Aorta (tissue), 5 donors: ENCODE measurements at regions not wholly inside any gene's neighbourhood (a gene's known extent, or its start where the extent isn't known, plus 50 kb on each side); places are given as distances from the start of the nearest gene placed in this dataset.

Experiments used
- ATAC-seq: fragments of 200-7000 bp; cut with Tn5 transposase; one replicate; pipeline ENCODE4 v1.9.1; 2022; ENCODE audit warnings: moderate library complexity; ENCODE audit not compliant: low FRiP score
- DNase-seq, 2 donors: peaks; one replicate each; pipeline ENCODE4 v3.0.0-alpha.2; 2020
- H3K27ac ChIP-seq, 2 donors: one replicate each; pipeline ENCODE4 v1.5.1; 2013; ENCODE audit warnings: low read length in 2 of 2, mild to moderate bottlenecking in 2 of 2, moderate library complexity in 2 of 2, control low read depth in 1 of 2, inconsistent platforms in 1 of 2, low read depth in 1 of 2
- H3K27me3 ChIP-seq, 2 donors: one replicate each; pipeline ENCODE4 v1.6.1; 2013; ENCODE audit warnings: control low read depth in 1 of 2, low read length in 1 of 2, mild to moderate bottlenecking in 1 of 2, moderate library complexity in 1 of 2; ENCODE audit not compliant: insufficient read depth in 2 of 2, control insufficient read depth in 1 of 2
- H3K36me3 ChIP-seq, 2 donors: one replicate each; pipeline ENCODE4 v1.6.1; 2013; ENCODE audit warnings: control low read depth in 1 of 2, low read length in 1 of 2, mild to moderate bottlenecking in 1 of 2; ENCODE audit not compliant: insufficient read depth in 2 of 2, control insufficient read depth in 1 of 2
- H3K4me1 ChIP-seq, 2 donors: one replicate each; pipeline ENCODE4 v1.6.1; 2013; ENCODE audit warnings: low read length in 2 of 2, control low read depth in 1 of 2, mild to moderate bottlenecking in 1 of 2, moderate library complexity in 1 of 2; ENCODE audit not compliant: insufficient read depth in 2 of 2, control insufficient read depth in 1 of 2
- H3K4me3 ChIP-seq, 2 donors: one replicate each; pipeline ENCODE4 v1.5.1; 2013; ENCODE audit warnings: low read length in 2 of 2, control low read depth in 1 of 2, mild to moderate bottlenecking in 1 of 2
- H3K9me3 ChIP-seq: one replicate; pipeline ENCODE4 v1.6.1; 2013; ENCODE audit warnings: mild to moderate bottlenecking, low read length; ENCODE audit not compliant: control insufficient read depth
- WGBS, 2 donors: extraction: QIAGEN DNeasy Blood & Tissue Kit; methylation state at CpG; one replicate each; pipeline ENCODE4 v1.1.7; 2013; 5-methylcytosine and 5-hydroxymethylcytosine counted together
- intact Hi-C, 2 donors: fragments of 100-400 bp; cut with DNase I; formaldehyde crosslinking; loops; one replicate each; pipeline versions ENCODE4 v1.14.2 to v1.15.0; 2022
- donor health status: healthy with polysubstance abuse.
- donor health status: Bipolar disorder and iron deficiency.
- donor health status: DM: no; HTN: no; CAD: no.
- donor health status: DM: no; HTN: no; CAD: no.
- donor health status: DM: yes; HTN: yes; CAD: no.

DNA sequence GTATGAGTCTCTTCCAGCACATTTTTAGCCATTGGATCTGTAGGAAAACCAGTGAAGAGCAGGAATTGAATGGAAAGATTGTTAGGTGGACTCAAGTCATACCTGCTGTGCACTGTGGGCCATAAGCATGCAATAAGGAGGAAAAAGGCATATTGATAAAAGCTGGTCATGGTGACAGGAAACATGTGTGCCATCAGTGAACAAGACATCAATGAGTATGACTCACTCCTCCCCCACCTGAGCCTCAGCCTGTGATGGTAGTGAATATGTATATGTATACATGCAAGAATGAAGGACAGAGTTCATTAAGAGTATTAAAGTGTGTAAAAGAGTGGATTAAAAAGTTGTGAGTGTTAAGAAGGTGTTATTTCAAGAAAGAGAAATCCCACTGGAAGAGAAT, 164.5 kb downstream of the TMEM38B start:
- ATAC-seq (no peak), DNase-seq (no peak)
- Histone ChIP-seq H3K9me3 (no peaks in the 10 kb centered on the region), H3K27ac (no peak overlapping the region), H3K4me3 (no peak overlapping the region), H3K27me3 (no peaks in the 10 kb centered on the region), H3K4me1 (no peaks in the 10 kb centered on the region), H3K36me3 (no peaks in the 10 kb centered on the region)
- intact Hi-C loops: no loop called here

DNA sequence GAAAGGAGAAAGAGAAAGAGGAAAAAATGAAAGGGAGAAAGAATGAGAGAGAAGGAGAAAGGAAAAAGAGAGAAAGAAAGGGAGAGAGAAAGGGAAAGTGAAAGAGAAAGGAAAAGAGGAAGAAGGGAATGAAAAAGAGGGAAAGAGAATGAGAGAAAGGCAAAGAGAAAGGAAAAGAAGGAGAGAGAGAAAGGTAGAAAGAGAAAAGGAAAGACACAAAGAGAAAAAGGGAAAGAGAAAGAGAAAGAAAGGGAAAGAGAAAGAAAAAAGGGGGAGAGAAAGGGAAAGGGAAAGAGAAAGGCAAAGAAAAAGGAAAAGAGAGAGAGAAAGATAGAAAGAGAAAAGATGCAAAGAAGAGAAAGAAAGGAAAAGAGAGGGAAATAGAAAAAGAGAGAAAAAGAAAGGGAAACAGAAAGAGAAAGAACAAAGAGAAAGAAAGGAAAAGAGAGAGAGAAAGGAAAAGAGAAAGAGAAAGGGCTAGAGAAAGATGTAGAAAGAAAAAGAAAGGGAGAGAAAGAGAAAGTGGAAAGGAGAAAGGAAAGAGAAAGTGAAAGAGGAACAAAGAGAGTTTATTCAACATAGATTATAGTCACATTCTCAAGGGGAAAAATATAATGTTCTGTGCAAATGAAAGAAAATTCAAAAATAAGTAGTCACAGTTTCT, 165.2 kb downstream of the TMEM38B start:
- no peaks in the 10 kb centered on the region for H3K27me3 ChIP-seq
- no peak overlapping the region for H3K4me3 ChIP-seq
- no peaks in the 10 kb centered on the region for H3K4me1 ChIP-seq
- no peak for ATAC-seq
- no peaks in the 10 kb centered on the region for H3K36me3 ChIP-seq
- no peak overlapping the region for H3K27ac ChIP-seq
- H3K9me3 ChIP-seq: no peaks in the 10 kb centered on the region
- DNase-seq: no peak
- intact Hi-C loops: no loop called here

DNA sequence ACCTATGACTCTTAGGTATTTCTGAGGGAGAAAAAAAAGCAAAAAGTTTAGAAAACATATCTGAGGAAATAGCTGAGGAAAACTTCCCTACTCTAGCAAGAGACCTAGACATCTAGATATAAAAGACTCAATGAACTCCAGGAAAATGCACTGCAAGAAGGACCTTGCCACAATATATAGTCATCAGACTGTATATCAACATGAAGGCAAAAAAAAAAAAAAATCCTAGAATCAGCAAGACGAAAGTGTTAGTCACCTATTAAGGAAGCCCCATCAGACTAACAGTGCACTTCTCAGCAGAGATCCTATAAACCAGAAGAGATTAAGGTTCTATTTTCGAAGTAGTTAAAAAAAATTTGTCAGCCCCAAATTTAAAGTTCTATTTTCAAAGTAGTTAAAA, 166.2 kb downstream of the TMEM38B start:
- Histone ChIP-seq H3K27me3 (no peaks in the 10 kb centered on the region), H3K36me3 (no peaks in the 10 kb centered on the region), H3K4me3 (no peak overlapping the region), H3K27ac (no peak overlapping the region), H3K4me1 (no peaks in the 10 kb centered on the region), H3K9me3 (peaks cover 3% of the 10 kb centered on the region)
- WGBS, 2 donors: 79 to 82% methylated on average over 2 of the region's 2 CpGs
- ATAC-seq: no peak
- no peak for DNase-seq
- intact Hi-C loops: no loop called here

DNA sequence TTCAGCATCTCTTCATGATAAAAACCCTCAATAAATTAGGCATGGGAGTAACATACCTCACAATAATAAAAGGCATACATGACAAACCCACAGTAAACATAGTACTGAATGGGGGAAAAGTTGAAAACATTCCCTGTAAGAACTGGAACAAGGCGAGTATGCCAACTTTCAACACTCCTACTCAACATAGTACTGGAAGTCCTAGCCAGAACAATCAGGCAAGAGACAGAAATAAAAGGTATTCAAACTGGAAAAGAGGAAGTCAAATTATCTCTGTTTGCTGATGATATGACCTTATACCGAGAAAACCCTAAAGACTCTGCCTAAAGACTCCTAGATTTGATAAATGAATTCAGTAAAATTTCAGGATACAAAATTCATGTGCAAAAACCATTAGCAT, 167.6 kb downstream of the TMEM38B start:
- no peaks in the 10 kb centered on the region for H3K4me1 ChIP-seq
- no peaks in the 10 kb centered on the region for H3K36me3 ChIP-seq
- H3K27ac ChIP-seq: no peak overlapping the region
- no peak for DNase-seq
- H3K4me3 ChIP-seq: no peak overlapping the region
- intact Hi-C loops: no loop called here
- H3K27me3 ChIP-seq: no peaks in the 10 kb centered on the region
- H3K9me3 ChIP-seq: peaks cover 3% of the 10 kb centered on the region
- 61 to 65% methylated on average over 2 of the region's 2 CpGs for WGBS, 2 donors
- no peak for ATAC-seq

DNA sequence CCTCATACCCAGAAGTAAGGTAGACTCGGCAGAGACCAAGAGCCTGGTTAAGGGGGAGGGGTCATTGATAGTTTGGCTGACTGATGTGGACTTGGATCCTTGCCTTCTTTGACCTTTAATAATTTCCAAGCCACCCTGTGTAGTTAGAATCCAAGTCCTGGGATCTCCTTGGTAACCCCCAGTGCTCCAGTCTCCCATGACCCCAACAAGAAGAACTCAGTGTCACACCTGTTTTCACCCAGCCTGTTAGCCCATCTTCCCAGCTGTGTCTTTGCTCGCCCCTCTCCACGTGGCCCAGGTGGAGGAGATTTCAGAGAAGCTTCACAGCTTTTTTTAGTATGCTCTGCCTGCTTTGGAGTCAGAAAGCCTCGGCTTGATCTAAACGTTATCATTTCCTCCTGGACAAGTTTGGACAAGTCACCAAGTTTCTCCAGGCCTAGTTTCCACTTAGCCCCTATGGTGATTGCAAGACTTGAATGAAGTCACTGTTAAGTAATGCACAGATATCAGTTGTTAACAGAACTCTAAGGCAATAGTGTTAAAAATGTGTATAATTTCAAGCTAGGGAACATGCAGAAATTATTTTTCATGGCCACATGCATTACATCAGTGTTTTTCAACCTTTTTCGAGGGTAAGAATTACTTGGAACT, 170.0 kb downstream of the TMEM38B start:
- no peaks in the 10 kb centered on the region for H3K36me3 ChIP-seq
- H3K9me3 ChIP-seq: peaks cover 3% of the 10 kb centered on the region
- 55 to 58% methylated on average over 6 of the region's 6 CpGs for WGBS, 2 donors

DNA sequence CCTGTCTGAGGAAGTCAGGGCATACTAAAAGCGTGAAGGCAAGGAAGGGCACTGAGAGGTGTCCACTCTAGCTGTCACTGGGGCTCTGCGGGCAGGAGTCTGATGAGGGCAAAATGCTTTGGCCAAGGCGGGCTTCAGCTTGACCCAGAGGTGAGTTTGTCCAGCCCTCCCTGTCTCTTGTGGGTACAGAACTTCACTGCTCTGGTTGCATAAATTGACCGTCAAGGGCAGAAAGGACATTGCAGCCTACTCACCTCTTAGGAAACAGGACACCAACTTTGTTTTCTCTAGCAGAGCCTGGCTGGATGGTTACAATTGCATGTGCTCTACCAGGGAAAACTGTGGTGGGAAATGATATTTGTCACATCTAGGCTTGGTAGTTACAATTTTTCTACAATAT, 170.9 kb downstream of the TMEM38B start:
- no peak overlapping the region for H3K4me3 ChIP-seq
- no peaks in the 10 kb centered on the region for H3K27me3 ChIP-seq
- ATAC-seq: no peak
- WGBS, 2 donors: 73 to 79% methylated on average over 4 of the region's 4 CpGs
- H3K9me3 ChIP-seq: peaks cover 3% of the 10 kb centered on the region
- H3K36me3 ChIP-seq: no peaks in the 10 kb centered on the region
- no peaks in the 10 kb centered on the region for H3K4me1 ChIP-seq
- no peak overlapping the region for H3K27ac ChIP-seq
- DNase-seq: no peak
- intact Hi-C loops: no loop called here

More for the DNA sequence above, 170.0 kb downstream of the TMEM38B start:
- ATAC-seq (no peak), DNase-seq (no peak)
- Histone ChIP-seq H3K27ac (no peak overlapping the region), H3K27me3 (no peaks in the 10 kb centered on the region), H3K4me1 (no peaks in the 10 kb centered on the region), H3K4me3 (no peak overlapping the region)
- intact Hi-C loops: no loop called here

DNA sequence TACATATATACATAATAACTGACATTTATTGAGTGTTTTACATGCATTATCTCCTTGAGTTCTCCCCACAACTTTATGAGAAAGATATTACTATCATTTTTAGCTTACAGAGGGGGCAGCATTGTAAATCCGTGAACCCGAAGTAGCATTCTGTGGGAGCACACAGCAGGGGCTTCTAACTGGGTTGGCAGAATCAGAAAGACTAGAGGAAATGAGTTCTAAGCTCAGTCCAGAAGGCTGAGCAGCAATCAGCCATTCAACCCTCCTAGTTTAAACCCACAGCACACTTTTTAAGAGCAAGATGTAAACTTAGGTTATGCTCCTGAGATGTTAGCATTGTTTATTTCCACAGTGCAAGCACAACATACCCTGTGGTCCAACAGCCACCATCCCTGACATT, 177.2 kb downstream of the TMEM38B start:
- Histone ChIP-seq H3K9me3 (no peaks in the 10 kb centered on the region), H3K27ac (no peak overlapping the region), H3K4me3 (no peak overlapping the region), H3K4me1 (no peaks in the 10 kb centered on the region), H3K36me3 (no peaks in the 10 kb centered on the region), H3K27me3 (no peaks in the 10 kb centered on the region)
- DNase-seq (no peak), ATAC-seq (no peak)
- intact Hi-C loops: no loop called here
- 39 to 59% methylated on average over 2 of the region's 2 CpGs for WGBS, 2 donors

DNA sequence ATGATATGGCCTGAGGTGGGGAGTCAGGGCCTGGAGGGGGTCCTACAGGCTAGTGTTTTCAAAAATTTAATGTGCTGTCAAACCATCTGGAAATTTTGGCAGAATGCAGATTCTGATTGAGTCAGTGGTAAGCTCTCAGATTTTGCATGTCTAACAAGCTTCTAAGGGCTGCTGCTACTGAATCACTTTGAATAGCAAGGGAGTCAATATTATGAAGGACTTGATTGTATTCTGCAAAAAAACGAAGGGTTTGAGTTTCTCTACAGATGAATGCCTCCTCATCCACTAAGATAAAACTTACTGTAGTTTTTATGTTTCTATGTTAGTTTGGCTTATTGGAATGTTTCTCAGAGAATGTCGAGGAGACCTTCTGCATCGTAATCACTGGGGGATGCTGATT, 179.5 kb downstream of the TMEM38B start:
- Histone ChIP-seq H3K27me3 (no peaks in the 10 kb centered on the region), H3K4me1 (no peaks in the 10 kb centered on the region), H3K36me3 (no peaks in the 10 kb centered on the region), H3K9me3 (no peaks in the 10 kb centered on the region), H3K27ac (no peak overlapping the region), H3K4me3 (no peak overlapping the region)
- ATAC-seq (no peak), DNase-seq (no peak)
- WGBS, 2 donors: 66 to 75% methylated on average over 3 of the region's 3 CpGs
- intact Hi-C loops: no loop called here

DNA sequence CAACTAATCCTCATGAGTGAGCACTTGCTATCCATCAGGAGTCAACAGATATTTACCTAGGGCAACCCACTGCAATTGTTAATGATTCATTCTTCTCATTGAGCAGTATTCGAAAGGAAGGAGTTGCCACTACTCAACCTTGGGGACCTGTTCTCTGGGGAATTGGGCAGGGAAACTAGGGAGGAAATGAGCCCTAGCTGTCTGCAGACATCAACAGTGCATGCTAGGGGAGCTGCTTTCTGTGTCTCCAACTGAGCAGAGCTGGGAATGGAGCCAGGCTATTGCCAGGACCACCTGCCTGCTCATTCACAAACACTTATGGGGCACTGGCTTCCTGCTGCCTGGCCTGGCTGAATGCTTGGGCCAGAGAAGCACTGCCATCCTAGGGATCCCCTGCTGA, 183.4 kb downstream of the TMEM38B start:
- Histone ChIP-seq H3K9me3 (no peaks in the 10 kb centered on the region), H3K27me3 (no peaks in the 10 kb centered on the region), H3K4me1 (no peaks in the 10 kb centered on the region), H3K4me3 (no peak overlapping the region), H3K27ac (no peak overlapping the region), H3K36me3 (no peaks in the 10 kb centered on the region)
- ATAC-seq (no peak), DNase-seq (no peak)
- WGBS, 2 donors: 47 to 55% methylated on average over 1 of the region's 1 CpG
- intact Hi-C loops: no loop called here
